ENCODE measurements at regions not wholly inside any gene's neighbourhood (a gene's known extent, or its start where the extent isn't known, plus 50 kb on each side); places are given as distances from the start of the nearest gene placed in this dataset.

GRCh38 chr15:39301589-39301999 is 279.3 kb upstream of the THBS1 start:
- no peaks in the 10 kb centered on the region for H3K4me1 Mint-ChIP-seq
- POLR2A ChIA-PET: no interaction called here
- Histone ChIP-seq H3K27ac (ENCODE audit: low read depth, low read length) (no peak overlapping the region), H3K36me3 (ENCODE audit: insufficient read depth, low read length) (no peaks in the 10 kb centered on the region), H3K4me3 (ENCODE audit: low read length) (no peak overlapping the region), H3K4me1 (ENCODE audit: insufficient read depth, low read length) (no peaks in the 10 kb centered on the region), H3K9me3 (ENCODE audit: low read length) (no peaks in the 10 kb centered on the region), H3K27me3 (ENCODE audit: insufficient read depth, low read length, poor library complexity, severe bottlenecking) (no peaks in the 10 kb centered on the region)
- H3K27ac Mint-ChIP-seq: no peak overlapping the region
- CTCF ChIA-PET: no interaction called here
- DNase-seq: no peak
- no peaks in the 10 kb centered on the region for H3K36me3 Mint-ChIP-seq
- peaks cover 8 to 37% of the 10 kb centered on the region in 2 donors for H3K27me3 Mint-ChIP-seq
- no peak overlapping the region for H3K4me3 Mint-ChIP-seq
- H3K9me3 Mint-ChIP-seq: no peaks in the 10 kb centered on the region

GRCh38 chr15:39302936-39303335 is 277.9 kb upstream of the THBS1 start:
- Histone ChIP-seq H3K36me3 (ENCODE audit: insufficient read depth, low read length) (no peaks in the 10 kb centered on the region), H3K9me3 (ENCODE audit: low read length) (no peaks in the 10 kb centered on the region), H3K4me3 (ENCODE audit: low read length) (no peak overlapping the region), H3K27me3 (ENCODE audit: insufficient read depth, low read length, poor library complexity, severe bottlenecking) (no peaks in the 10 kb centered on the region), H3K4me1 (ENCODE audit: insufficient read depth, low read length) (no peaks in the 10 kb centered on the region), H3K27ac (ENCODE audit: low read depth, low read length) (no peak overlapping the region)
- no peak for DNase-seq
- POLR2A ChIA-PET: no interaction called here
- Mint-ChIP-seq H3K4me3 (no peak overlapping the region), H3K27me3 (peaks cover 10 to 41% of the 10 kb centered on the region in 2 donors), H3K27ac (no peak overlapping the region), H3K9me3 (no peaks in the 10 kb centered on the region), H3K4me1 (no peaks in the 10 kb centered on the region), H3K36me3 (no peaks in the 10 kb centered on the region)
- CTCF ChIA-PET: interaction anchor here (1.3 kb wide), 1 partner anchor 13 kb away, joined by 3 read pairs; no protein-coding TSS in a partner anchor

- no peaks in the 10 kb centered on the region for H3K4me1 Mint-ChIP-seq
- no peaks in the 10 kb centered on the region for H3K9me3 Mint-ChIP-seq
- H3K36me3 Mint-ChIP-seq: no peaks in the 10 kb centered on the region
- peaks cover 10 to 45% of the 10 kb centered on the region in 2 donors for H3K27me3 Mint-ChIP-seq
- H3K4me3 Mint-ChIP-seq: no peak overlapping the region
- DNase-seq: no peak
- ChIA-PET POLR2A (no interaction called here), CTCF (no interaction called here)
- Histone ChIP-seq H3K27ac (ENCODE audit: low read depth, low read length) (no peak overlapping the region), H3K27me3 (ENCODE audit: insufficient read depth, low read length, poor library complexity, severe bottlenecking) (no peaks in the 10 kb centered on the region), H3K9me3 (ENCODE audit: low read length) (no peaks in the 10 kb centered on the region), H3K36me3 (ENCODE audit: insufficient read depth, low read length) (no peaks in the 10 kb centered on the region), H3K4me3 (ENCODE audit: low read length) (no peak overlapping the region), H3K4me1 (ENCODE audit: insufficient read depth, low read length) (no peaks in the 10 kb centered on the region)
- no peak overlapping the region for H3K27ac Mint-ChIP-seq
These were observed 276.6 kb upstream of the THBS1 start for GRCh38 chr15:39304201-39304841.

- no peaks in the 10 kb centered on the region for H3K4me1 ChIP-seq (ENCODE audit: insufficient read depth, low read length)
- Mint-ChIP-seq H3K4me1 (no peaks in the 10 kb centered on the region), H3K9me3 (no peaks in the 10 kb centered on the region), H3K27me3 (peaks cover 10 to 36% of the 10 kb centered on the region in 2 donors), H3K27ac (no peak overlapping the region), H3K36me3 (peaks cover 0 to 1% (median 0%) of the 10 kb centered on the region in 3 donors), H3K4me3 (no peak overlapping the region)
- ChIA-PET POLR2A (no interaction called here), CTCF (no interaction called here)
- no peak overlapping the region for H3K27ac ChIP-seq (ENCODE audit: low read depth, low read length)
- DNase-seq: no peak
- no peak overlapping the region for H3K4me3 ChIP-seq (ENCODE audit: low read length)
- H3K36me3 ChIP-seq (ENCODE audit: insufficient read depth, low read length): no peaks in the 10 kb centered on the region
- no peaks in the 10 kb centered on the region for H3K9me3 ChIP-seq (ENCODE audit: low read length)
- no peaks in the 10 kb centered on the region for H3K27me3 ChIP-seq (ENCODE audit: insufficient read depth, low read length, poor library complexity, severe bottlenecking)
These were observed 275.7 kb upstream of the THBS1 start for GRCh38 chr15:39304931-39305728.

- Mint-ChIP-seq H3K36me3 (peaks cover 0 to 1% (median 0%) of the 10 kb centered on the region in 3 donors), H3K27ac (no peak overlapping the region), H3K9me3 (no peaks in the 10 kb centered on the region), H3K4me1 (no peaks in the 10 kb centered on the region), H3K27me3 (peaks cover 8 to 24% of the 10 kb centered on the region in 2 donors), H3K4me3 (no peak overlapping the region)
- no peak overlapping the region for H3K4me3 ChIP-seq (ENCODE audit: low read length)
- no peaks in the 10 kb centered on the region for H3K4me1 ChIP-seq (ENCODE audit: insufficient read depth, low read length)
- no peaks in the 10 kb centered on the region for H3K9me3 ChIP-seq (ENCODE audit: low read length)
- no peaks in the 10 kb centered on the region for H3K27me3 ChIP-seq (ENCODE audit: insufficient read depth, low read length, poor library complexity, severe bottlenecking)
- no peak for DNase-seq
- ChIA-PET CTCF (no interaction called here), POLR2A (no interaction called here)
- no peak overlapping the region for H3K27ac ChIP-seq (ENCODE audit: low read depth, low read length)
- no peaks in the 10 kb centered on the region for H3K36me3 ChIP-seq (ENCODE audit: insufficient read depth, low read length)
These were observed 270.2 kb upstream of the THBS1 start for GRCh38 chr15:39310633-39311032.

- no peaks in the 10 kb centered on the region for H3K9me3 Mint-ChIP-seq
- no peaks in the 10 kb centered on the region for H3K36me3 ChIP-seq (ENCODE audit: insufficient read depth, low read length)
- ChIA-PET POLR2A (no interaction called here), CTCF (no interaction called here)
- no peak overlapping the region for H3K27ac Mint-ChIP-seq
- peaks cover 0 to 1% (median 0%) of the 10 kb centered on the region in 3 donors for H3K36me3 Mint-ChIP-seq
- no peaks in the 10 kb centered on the region for H3K9me3 ChIP-seq (ENCODE audit: low read length)
- H3K27ac ChIP-seq (ENCODE audit: low read depth, low read length): no peak overlapping the region
- DNase-seq: no peak
- no peak overlapping the region for H3K4me3 ChIP-seq (ENCODE audit: low read length)
- peaks cover 6 to 22% of the 10 kb centered on the region in 2 donors for H3K27me3 Mint-ChIP-seq
- H3K27me3 ChIP-seq (ENCODE audit: insufficient read depth, low read length, poor library complexity, severe bottlenecking): no peaks in the 10 kb centered on the region
- H3K4me3 Mint-ChIP-seq: no peak overlapping the region
- no peaks in the 10 kb centered on the region for H3K4me1 Mint-ChIP-seq
- H3K4me1 ChIP-seq (ENCODE audit: insufficient read depth, low read length): no peaks in the 10 kb centered on the region
These were observed 267.9 kb upstream of the THBS1 start for GRCh38 chr15:39312984-39313383.

GRCh38 chr15:39313467-39313866 is 267.4 kb upstream of the THBS1 start:
- peaks cover 6 to 22% of the 10 kb centered on the region in 2 donors for H3K27me3 Mint-ChIP-seq
- POLR2A ChIA-PET: no interaction called here
- no peak overlapping the region for H3K4me3 Mint-ChIP-seq
- Histone ChIP-seq H3K4me3 (ENCODE audit: low read length) (no peak overlapping the region), H3K9me3 (ENCODE audit: low read length) (no peaks in the 10 kb centered on the region), H3K36me3 (ENCODE audit: insufficient read depth, low read length) (no peaks in the 10 kb centered on the region), H3K4me1 (ENCODE audit: insufficient read depth, low read length) (no peaks in the 10 kb centered on the region), H3K27ac (ENCODE audit: low read depth, low read length) (no peak overlapping the region), H3K27me3 (ENCODE audit: insufficient read depth, low read length, poor library complexity, severe bottlenecking) (no peaks in the 10 kb centered on the region)
- no peak for DNase-seq
- no peaks in the 10 kb centered on the region for H3K9me3 Mint-ChIP-seq
- peaks cover 0 to 1% (median 0%) of the 10 kb centered on the region in 3 donors for H3K36me3 Mint-ChIP-seq
- H3K4me1 Mint-ChIP-seq: no peaks in the 10 kb centered on the region
- CTCF ChIA-PET: no interaction called here
- H3K27ac Mint-ChIP-seq: no peak overlapping the region

GRCh38 chr15:39313881-39314280 is 267.0 kb upstream of the THBS1 start:
- ChIA-PET POLR2A (no interaction called here), CTCF (no interaction called here)
- Mint-ChIP-seq H3K4me1 (no peaks in the 10 kb centered on the region), H3K27ac (no peak overlapping the region), H3K4me3 (no peak overlapping the region), H3K36me3 (peaks cover 0 to 1% (median 0%) of the 10 kb centered on the region in 3 donors), H3K27me3 (peaks cover 6 to 22% of the 10 kb centered on the region in 2 donors), H3K9me3 (no peaks in the 10 kb centered on the region)
- Histone ChIP-seq H3K27me3 (ENCODE audit: insufficient read depth, low read length, poor library complexity, severe bottlenecking) (no peaks in the 10 kb centered on the region), H3K4me3 (ENCODE audit: low read length) (no peak overlapping the region), H3K4me1 (ENCODE audit: insufficient read depth, low read length) (no peaks in the 10 kb centered on the region), H3K9me3 (ENCODE audit: low read length) (no peaks in the 10 kb centered on the region), H3K27ac (ENCODE audit: low read depth, low read length) (no peak overlapping the region), H3K36me3 (ENCODE audit: insufficient read depth, low read length) (no peaks in the 10 kb centered on the region)
- DNase-seq: no peak
